Activated CD4-positive, alpha-beta T cell treated with anti-CD3 and anti-CD28 coated beads, Interleukin-2, Interleukin-6, amounts not matched to agents 100 ng/mL and 50 ng/mL, durations not matched to agents 16 hours and 8 hours (primary cell): ENCODE measurements at regions not wholly inside any gene's neighbourhood (a gene's known extent, or its start where the extent isn't known, plus 50 kb on each side); places are given as distances from the start of the nearest gene placed in this dataset.

Experiments
- DNase-seq: peaks from one replicate; pipeline ENCODE4 v3.0.0-alpha.2; 2020

- no peak for DNase-seq
Observed at GRCh38 chr1:218946147-218946546, 227.5 kb upstream of the LYPLAL1 start.

- DNase-seq = no peak
Observed at GRCh38 chr1:218948446-218948845, 225.2 kb upstream of the LYPLAL1 start.

DNA sequence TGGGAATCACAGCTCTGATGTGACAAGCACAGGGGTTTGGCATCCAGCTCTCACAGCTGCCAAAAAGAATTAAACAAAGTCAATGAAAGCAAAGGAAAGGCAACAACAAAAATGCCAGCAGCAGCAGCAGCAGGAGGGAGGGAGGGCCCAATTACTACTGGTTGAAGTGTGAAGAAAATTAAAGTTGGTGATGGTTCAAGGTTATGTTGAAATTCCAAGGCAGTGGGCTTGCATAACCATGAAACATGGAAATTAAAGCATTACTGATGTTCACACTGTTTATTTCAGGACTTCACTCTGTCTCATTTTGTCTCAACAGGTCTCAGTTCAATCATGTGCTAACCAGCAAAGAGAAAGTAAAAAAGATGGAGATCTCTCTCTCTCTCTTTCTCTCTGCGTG, 220.3 kb upstream of the LYPLAL1 start:
- no peak for DNase-seq

DNA sequence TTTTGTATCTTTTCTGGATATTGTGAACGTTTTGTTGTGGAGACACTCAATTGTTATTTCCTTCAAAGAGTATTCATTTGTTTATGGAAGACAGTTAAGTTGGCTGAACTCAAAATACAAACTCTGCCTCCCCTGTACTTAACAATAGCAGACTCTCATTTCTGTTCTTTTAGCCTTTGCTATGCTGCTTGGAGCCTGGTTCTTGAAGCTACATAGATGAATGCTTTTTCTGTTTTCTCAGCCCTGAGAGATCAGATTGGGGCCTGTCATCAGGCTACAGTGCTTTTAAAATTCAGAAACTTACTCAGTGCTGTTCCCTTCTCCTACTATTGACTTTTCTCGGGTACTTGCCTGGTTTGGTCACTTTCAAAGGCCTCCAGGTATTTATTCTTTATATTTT, 215.7 kb upstream of the LYPLAL1 start:
- no peak for DNase-seq

DNA sequence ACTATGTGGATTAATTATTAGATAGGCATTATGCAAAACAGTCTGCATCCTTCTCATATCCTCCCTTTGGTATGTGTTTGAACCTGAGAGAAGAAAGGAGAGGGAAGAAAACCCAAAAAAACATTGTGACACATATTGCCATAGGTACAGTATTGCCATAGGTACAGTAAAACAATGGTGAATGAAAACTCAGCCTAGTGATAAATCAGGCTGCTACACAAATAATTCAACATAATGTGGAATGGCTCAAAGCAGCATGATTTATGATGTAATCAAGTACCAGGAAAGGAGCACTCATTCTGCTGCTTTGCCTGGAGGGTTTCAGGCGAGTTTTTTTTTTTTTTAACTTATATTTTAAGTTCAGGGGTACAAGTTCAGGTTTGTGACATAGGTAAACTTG, 213.9 kb upstream of the LYPLAL1 start:
- DNase-seq = no peak

GRCh38 chr1:218964471-218965185, 209.1 kb upstream of the LYPLAL1 start:
- no peak for DNase-seq

GRCh38 chr1:218965821-218966220, 207.9 kb upstream of the LYPLAL1 start:
- no peak for DNase-seq

GRCh38 chr1:218967254-218967653, 206.4 kb upstream of the LYPLAL1 start:
- no peak for DNase-seq

DNA sequence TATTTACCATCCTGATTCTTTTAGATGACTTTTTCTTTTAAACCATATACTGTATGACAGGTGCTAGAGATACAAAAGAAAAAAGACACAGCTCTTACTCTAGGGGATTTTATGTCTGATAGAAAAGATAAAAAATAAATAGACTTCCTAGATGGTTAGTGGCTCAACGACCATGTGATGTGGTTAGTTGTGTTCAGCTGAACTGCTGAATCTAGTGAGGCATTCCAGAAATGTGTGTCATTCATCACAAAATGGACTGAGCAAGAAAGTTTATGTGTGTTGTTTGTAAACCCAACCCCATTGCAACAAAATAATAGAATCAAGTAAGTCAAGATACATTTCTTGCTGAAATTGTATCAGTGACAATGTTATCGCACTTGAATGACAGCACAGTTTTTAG, 205.8 kb upstream of the LYPLAL1 start:
- no peak for DNase-seq

- no peak for DNase-seq
Observed at GRCh38 chr1:218969006-218969405, 204.7 kb upstream of the LYPLAL1 start.

DNA sequence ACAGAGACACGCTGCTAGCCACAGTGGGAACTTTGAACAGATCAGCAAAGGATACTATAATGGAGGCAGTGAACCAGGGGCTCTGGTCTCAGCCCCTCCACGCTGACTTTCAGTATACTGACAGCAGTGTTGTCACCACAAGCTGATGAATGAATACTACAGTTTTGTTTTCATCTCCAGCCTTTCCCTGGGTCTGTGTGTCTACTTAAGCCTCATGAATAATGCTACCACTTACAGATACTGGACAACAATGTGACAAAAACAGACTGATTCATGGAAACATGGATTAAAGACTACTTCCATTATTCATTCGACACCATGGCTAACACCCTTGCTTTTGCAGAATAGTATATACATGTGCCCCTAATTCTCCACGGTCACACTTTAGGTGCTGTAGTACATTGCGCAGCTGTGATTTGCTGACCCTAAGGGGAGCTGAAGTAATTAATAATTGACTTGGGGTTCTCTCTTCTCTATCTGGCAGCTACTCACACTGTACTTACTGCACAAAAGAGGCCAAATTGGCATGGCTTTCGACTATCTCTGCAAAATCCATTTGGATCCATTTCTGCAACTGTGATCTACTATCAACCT, 203.2 kb upstream of the LYPLAL1 start:
- no peak for DNase-seq

GRCh38 chr1:218971156-218971555, 202.5 kb upstream of the LYPLAL1 start:
- no peak for DNase-seq

DNA sequence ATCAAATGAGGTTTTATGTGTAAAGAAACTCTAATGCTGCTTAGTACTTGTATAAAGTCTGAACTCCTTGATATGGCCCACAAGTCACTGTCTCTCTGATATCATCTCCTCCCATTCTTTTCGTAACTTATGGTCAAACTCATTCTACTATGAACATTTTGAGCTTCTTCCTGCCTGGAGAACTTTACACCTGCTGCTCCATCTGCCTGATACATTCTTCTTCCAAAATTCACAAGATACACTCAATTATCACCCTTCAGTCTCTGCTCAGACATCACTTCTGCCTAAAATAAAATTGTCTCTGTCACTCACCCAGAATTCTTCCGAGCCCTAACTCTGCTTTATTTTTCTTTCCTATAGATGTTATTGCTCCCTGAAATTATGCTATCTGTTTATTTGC, 192.8 kb upstream of the LYPLAL1 start:
- no peak for DNase-seq

DNA sequence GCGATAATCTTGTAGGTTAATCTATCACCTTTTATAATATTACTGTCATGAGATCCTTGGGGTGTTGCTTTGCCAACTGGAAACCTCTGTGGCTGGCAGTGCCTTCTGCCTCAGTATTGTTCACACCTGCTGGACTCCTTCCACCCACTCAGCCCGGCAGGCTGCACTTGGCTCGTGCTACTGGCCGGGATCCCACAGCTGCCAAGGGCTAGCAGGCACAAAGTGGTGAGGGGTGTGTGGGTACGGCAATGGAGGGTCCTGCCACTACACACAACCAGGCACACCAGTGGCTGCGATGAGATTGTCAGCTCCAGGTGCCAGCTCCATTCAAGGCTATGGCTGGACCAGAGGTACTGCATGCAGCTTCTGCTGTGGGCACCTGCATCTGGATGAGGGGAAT, 191.2 kb upstream of the LYPLAL1 start:
- DNase-seq = no peak

DNA sequence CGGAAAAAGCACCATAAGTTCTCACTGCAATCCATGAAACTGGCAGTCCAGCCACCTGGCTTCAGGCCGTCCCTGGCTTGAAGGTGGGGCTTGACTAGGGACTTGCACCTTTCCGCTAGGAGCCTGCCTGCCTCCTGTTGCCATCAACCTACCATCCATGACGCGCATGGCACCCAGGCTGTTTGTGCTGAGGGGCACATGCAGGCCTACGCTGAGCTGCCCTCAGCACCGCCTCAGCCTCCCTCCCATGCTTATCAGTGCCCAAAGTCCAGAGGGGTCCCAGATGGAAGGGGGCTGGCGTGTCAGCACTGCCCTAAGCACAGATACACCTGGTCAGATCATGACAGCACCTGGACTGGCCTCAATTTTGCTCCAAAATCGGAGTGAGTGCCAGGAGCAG, 190.2 kb upstream of the LYPLAL1 start:
- no peak for DNase-seq

GRCh38 chr1:218983848-218984247, 189.8 kb upstream of the LYPLAL1 start:
- no peak for DNase-seq

DNA sequence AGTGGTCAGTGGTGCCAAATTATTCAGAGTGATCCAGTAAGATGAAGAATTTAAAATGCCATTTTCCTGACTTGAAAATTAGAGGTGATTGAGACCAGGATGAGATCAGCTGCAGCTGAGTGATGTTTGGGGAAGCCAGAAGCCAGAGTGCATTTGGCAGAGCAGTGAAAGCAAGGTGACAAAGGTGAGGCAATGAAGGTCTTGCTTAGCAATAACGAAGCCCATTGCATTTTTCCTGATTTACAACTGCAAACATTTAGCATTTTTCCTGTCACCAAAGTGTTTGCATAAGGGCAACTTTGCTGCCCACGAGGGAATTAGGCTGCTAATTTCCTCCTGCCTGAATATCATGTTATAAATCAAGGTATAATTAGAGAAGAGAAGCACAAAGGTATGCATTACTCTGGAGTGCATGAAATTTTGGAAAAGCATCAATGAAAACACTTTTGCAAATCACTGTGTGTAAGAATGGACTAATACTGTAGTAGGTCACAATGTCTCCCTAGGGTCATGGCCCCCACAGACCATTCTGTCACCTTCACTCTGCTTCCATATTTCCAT, 188.2 kb upstream of the LYPLAL1 start:
- DNase-seq = no peak

- DNase-seq = no peak
Observed at GRCh38 chr1:218986816-218987215, 186.9 kb upstream of the LYPLAL1 start.

DNA sequence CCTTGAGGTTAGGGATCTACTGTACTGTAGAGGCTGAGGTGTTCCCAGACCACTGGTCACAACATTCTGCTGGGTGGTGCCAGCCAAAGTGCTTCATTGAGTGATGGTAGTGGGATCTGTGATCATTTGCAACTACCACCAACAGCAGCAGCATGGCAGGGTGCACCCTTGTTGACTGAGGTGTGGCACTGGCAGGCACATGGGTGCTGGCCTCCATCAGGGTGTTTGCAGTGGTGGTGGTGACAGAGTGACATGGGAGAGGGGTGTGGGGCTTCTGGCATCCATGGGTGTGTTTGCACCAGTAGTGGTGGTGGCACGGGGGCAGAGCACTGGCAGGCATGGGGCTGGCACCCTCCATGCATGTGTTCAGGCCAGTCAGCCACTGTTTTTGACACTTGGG, 183.7 kb upstream of the LYPLAL1 start:
- no peak for DNase-seq

GRCh38 chr1:218991089-218991488, 182.6 kb upstream of the LYPLAL1 start:
- DNase-seq = no peak

- DNase-seq = no peak
Observed at GRCh38 chr1:218994615-218995014, 179.1 kb upstream of the LYPLAL1 start.

DNA sequence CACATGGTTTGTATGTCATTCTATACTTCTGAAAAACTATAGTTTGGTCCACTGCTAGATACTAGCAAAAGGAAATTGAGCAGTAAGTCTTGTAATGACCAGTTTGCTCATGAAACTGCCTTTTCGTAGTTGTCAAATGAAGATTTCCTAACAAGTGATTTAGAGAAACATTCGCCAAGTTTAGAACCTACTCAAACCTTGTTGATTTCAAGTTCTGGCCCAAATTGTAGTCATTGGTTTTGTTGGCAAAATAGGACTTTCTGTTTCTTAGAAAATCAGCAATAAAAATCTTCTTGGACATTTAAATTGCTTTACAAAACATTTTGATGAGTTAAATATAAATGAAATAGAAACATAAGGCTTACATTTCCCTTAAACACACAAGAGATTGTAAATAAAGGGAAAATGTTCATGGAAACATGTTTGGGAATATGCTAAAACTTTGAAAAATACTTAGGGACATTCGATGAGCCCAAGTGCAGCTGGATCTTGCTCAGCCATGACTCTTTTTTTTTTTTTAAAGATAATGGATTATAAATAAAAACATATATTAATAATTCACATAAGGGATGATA, 178.5 kb upstream of the LYPLAL1 start:
- DNase-seq = no peak

- DNase-seq = no peak
Observed at GRCh38 chr1:218996362-218996761, 177.3 kb upstream of the LYPLAL1 start.

GRCh38 chr1:219000005-219000404, 173.7 kb upstream of the LYPLAL1 start:
- no peak for DNase-seq
